H9 (cell line): ENCODE measurements at regions not wholly inside any gene's neighbourhood (a gene's known extent, or its start where the extent isn't known, plus 50 kb on each side); places are given as distances from the start of the nearest gene placed in this dataset.

ENCODE experiments used
- DNase-seq: peaks from one replicate; pipeline ENCODE4 v3.0.0-alpha.2; 2017
- H2AFZ ChIP-seq: one replicate; pipeline ENCODE4 v1.6.1; 2013; ENCODE audit warnings: mild to moderate bottlenecking, low read length, control low read depth, moderate library complexity
- H2AK5ac ChIP-seq: 2 replicates; pipeline ENCODE4 v1.6.1; 2013; ENCODE audit warnings: low read length, control low read depth, mixed read lengths; ENCODE audit not compliant: insufficient read length
- H2BK120ac ChIP-seq: one replicate; pipeline ENCODE4 v1.6.1; 2013; ENCODE audit warnings: low read depth, mild to moderate bottlenecking, low read length, control low read depth, inconsistent platforms; ENCODE audit not compliant: poor library complexity, severe bottlenecking
- H2BK12ac ChIP-seq: 2 replicates; pipeline ENCODE4 v1.6.1; 2013; ENCODE audit warnings: low read length, control low read depth, mixed read lengths, low read depth; ENCODE audit not compliant: insufficient read length
- H2BK15ac ChIP-seq: 2 replicates; pipeline ENCODE4 v1.6.1; 2013; ENCODE audit warnings: low read depth, low read length, control low read depth
- H2BK20ac ChIP-seq: one replicate; pipeline ENCODE4 v1.6.1; 2013; ENCODE audit warnings: low read depth, mild to moderate bottlenecking, low read length, control low read depth, inconsistent platforms; ENCODE audit not compliant: poor library complexity, severe bottlenecking
- H2BK5ac ChIP-seq: 2 replicates; pipeline ENCODE4 v1.6.1; 2013; ENCODE audit warnings: low read length, control low read depth, mixed read lengths; ENCODE audit not compliant: insufficient read length
- H3K14ac ChIP-seq: 2 replicates; pipeline ENCODE4 v1.6.1; 2013; ENCODE audit warnings: low read length, control low read depth; ENCODE audit not compliant: insufficient read depth
- H3K18ac ChIP-seq: 2 replicates; pipeline ENCODE4 v1.6.1; 2013; ENCODE audit warnings: low read depth, mild to moderate bottlenecking, mixed read lengths, low read length, control low read depth; ENCODE audit not compliant: insufficient read length
- H3K23ac ChIP-seq: 2 replicates; pipeline ENCODE4 v1.6.1; 2013; ENCODE audit warnings: low read length, control low read depth, mixed read lengths, low read depth; ENCODE audit not compliant: insufficient read length
- H3K23me2 ChIP-seq: 2 replicates; pipeline ENCODE4 v1.6.1; 2013; ENCODE audit warnings: low read depth, mild to moderate bottlenecking, mixed read lengths, low read length, control low read depth; ENCODE audit not compliant: insufficient read length, poor library complexity, severe bottlenecking
- H3K27ac ChIP-seq: 2 replicates; pipeline ENCODE4 v1.5.1; 2013; ENCODE audit warnings: low read length, control low read depth, mixed read lengths, low read depth; ENCODE audit not compliant: insufficient read length
- H3K27me3 ChIP-seq: 2 replicates; pipeline ENCODE4 v1.6.1; 2013; ENCODE audit warnings: low read length, control low read depth, inconsistent platforms; ENCODE audit not compliant: insufficient read depth
- H3K4ac ChIP-seq: 2 replicates; pipeline ENCODE4 v1.6.1; 2013; ENCODE audit warnings: low read depth, mild to moderate bottlenecking, control low read depth, inconsistent platforms, low read length, moderate library complexity
- H3K4me1 ChIP-seq: 2 replicates; pipeline ENCODE4 v1.6.1; 2013; ENCODE audit warnings: low read length, control low read depth, inconsistent platforms; ENCODE audit not compliant: insufficient read depth
- H3K4me2 ChIP-seq: 2 replicates; pipeline ENCODE4 v1.6.1; 2013; ENCODE audit warnings: low read length, control low read depth, mixed read lengths; ENCODE audit not compliant: insufficient read length, insufficient read depth
- H3K56ac ChIP-seq: 2 replicates; pipeline ENCODE4 v1.6.1; 2013; ENCODE audit warnings: low read depth, mild to moderate bottlenecking, mixed read lengths, low read length, control low read depth; ENCODE audit not compliant: insufficient read length
- H3K79me1 ChIP-seq: 2 replicates; pipeline ENCODE4 v1.6.1; 2013; ENCODE audit warnings: low read depth, mild to moderate bottlenecking, moderate library complexity, low read length, control low read depth, inconsistent platforms; ENCODE audit not compliant: insufficient read depth, poor library complexity, severe bottlenecking
- H3K79me2 ChIP-seq: 2 replicates; pipeline ENCODE4 v1.6.1; 2013; ENCODE audit warnings: low read length, control low read depth, inconsistent platforms; ENCODE audit not compliant: insufficient read depth
- H3K9ac ChIP-seq: 2 replicates; pipeline ENCODE4 v1.6.1; 2013; ENCODE audit warnings: low read length, control low read depth, mixed read lengths; ENCODE audit not compliant: insufficient read length; ENCODE audit errors: extremely low read depth
- H3K9me3 ChIP-seq: one replicate; pipeline ENCODE4 v1.6.1; 2013; ENCODE audit warnings: low read depth, low read length, inconsistent platforms; ENCODE audit not compliant: control insufficient read depth
- H3T11ph ChIP-seq: one replicate; pipeline ENCODE4 v1.6.1; 2013; ENCODE audit warnings: mild to moderate bottlenecking, low read length, control low read depth, inconsistent platforms
- H4K20me1 ChIP-seq: one replicate; pipeline ENCODE4 v1.6.1; 2013; ENCODE audit not compliant: control insufficient read depth, insufficient read length, insufficient read depth
- H4K5ac ChIP-seq: 2 replicates; pipeline ENCODE4 v1.6.1; 2013; ENCODE audit warnings: low read depth, mild to moderate bottlenecking, mixed read lengths, low read length, control low read depth; ENCODE audit not compliant: insufficient read length
- H4K8ac ChIP-seq: replicated peaks from 2 replicates; pipeline ENCODE4 v1.6.1; 2013; ENCODE audit warnings: low read length, control low read depth, mixed read lengths, low read depth; ENCODE audit not compliant: insufficient read length
- H4K91ac ChIP-seq: 2 replicates; pipeline ENCODE4 v1.6.1; 2013; ENCODE audit warnings: low read depth, mild to moderate bottlenecking, moderate library complexity, mixed read lengths, low read length, control low read depth; ENCODE audit not compliant: insufficient read length
- H3K27ac Mint-ChIP-seq, 3 experiments: 2 replicates in 2 of 3; 3 replicates in 1 of 3; pipeline ENCODE4 v1.8.0; 2020 to 2021; ENCODE audit warnings: mixed read lengths in 3 of 3, mild to moderate bottlenecking in 1 of 3, moderate library complexity in 1 of 3
- H3K27me3 Mint-ChIP-seq: 2 replicates; pipeline ENCODE4 v1.8.0; 2021; ENCODE audit warnings: low read depth, mild to moderate bottlenecking, moderate library complexity, mixed read lengths
- H3K36me3 Mint-ChIP-seq, 3 experiments: 2 replicates in 2 of 3; 3 replicates in 1 of 3; pipeline ENCODE4 v1.8.0; 2020 to 2021; ENCODE audit warnings: low read depth in 3 of 3, mixed read lengths in 3 of 3; ENCODE audit not compliant: insufficient read depth in 1 of 3
- H3K4me1 Mint-ChIP-seq, 2 experiments: 2 replicates each; pipeline ENCODE4 v1.8.0; 2020; ENCODE audit warnings: mixed read lengths in 2 of 2
- H3K4me3 Mint-ChIP-seq, 2 experiments: 2 replicates in 1 of 2; 3 replicates in 1 of 2; pipeline ENCODE4 v1.8.0; 2020 to 2021; ENCODE audit warnings: mild to moderate bottlenecking in 2 of 2, mixed read lengths in 2 of 2, moderate library complexity in 1 of 2
- H3K9me3 Mint-ChIP-seq, 2 experiments: 2 replicates in 1 of 2; 3 replicates in 1 of 2; pipeline ENCODE4 v1.8.0; 2020; ENCODE audit warnings: mild to moderate bottlenecking in 2 of 2, mixed read lengths in 2 of 2, moderate library complexity in 1 of 2
- WGBS: extraction: QIAGEN DNeasy Blood & Tissue Kit; methylation state at CpG from one replicate; pipeline ENCODE4 v1.1.7; 2013; ENCODE audit warnings: missing lambda C conversion rate, low lambda C conversion rate, mixed read lengths; ENCODE audit not compliant: insufficient read length; ENCODE audit errors: extremely low coverage; 5-methylcytosine and 5-hydroxymethylcytosine counted together
- TF ChIP-seq, protein P1 (sequence below): fragments of 200-600 bp; sonication (generic); conservative IDR thresholded peaks from 3 replicates; pipeline ENCODE4 v1.8.0; 2021; ENCODE audit warnings: antibody characterized with exemption, mild to moderate bottlenecking

DNA sequence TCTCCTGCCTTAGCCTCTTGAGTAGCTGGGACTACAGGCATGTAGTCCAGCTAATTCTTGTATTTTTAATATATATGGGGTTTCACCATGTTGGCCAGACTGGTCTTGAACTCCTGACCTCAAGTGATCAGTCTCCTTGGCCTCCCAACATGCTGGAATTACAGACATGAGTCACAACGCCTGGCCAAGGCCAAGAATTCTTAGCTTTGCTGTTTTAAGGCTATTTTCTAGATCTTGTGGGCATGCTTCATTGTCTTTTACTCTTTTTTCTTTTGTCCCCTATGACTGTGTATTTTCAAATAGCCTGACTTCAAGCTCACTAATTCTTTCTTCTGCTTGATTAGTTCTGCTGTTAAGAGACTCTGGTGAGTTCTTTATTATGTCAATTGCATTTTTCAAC lies 56.4 kb upstream of the TAS2R16 start:
- no peak overlapping the region for H3K9ac ChIP-seq
- no peaks in the 10 kb centered on the region for H3K79me2 ChIP-seq
- no peak overlapping the region for H2BK120ac ChIP-seq
- no peak overlapping the region for H3T11ph ChIP-seq
- no peak overlapping the region for H3K23ac ChIP-seq
- Mint-ChIP-seq H3K27ac (no peak overlapping the region), H3K36me3 (peaks cover 9 to 30% (median 15%) of the 10 kb centered on the region in 3 experiments; a peak in 6 of 7 replicates), H3K4me3 (no peak overlapping the region), H3K27me3 (no peaks in the 10 kb centered on the region), H3K9me3 (peaks cover 27 to 28% of the 10 kb centered on the region in 2 experiments), H3K4me1 (0 out of 4 replicates have a peak, but pooled peaks cover 0 to 4% of the 10 kb centered on the region in 2 experiments)
- H4K8ac ChIP-seq = no peak overlapping the region
- DNase-seq = no peak
- no peak overlapping the region for H3K4me2 ChIP-seq
- no peak overlapping the region for H2BK15ac ChIP-seq
- TF ChIP-seq, protein P1, sequence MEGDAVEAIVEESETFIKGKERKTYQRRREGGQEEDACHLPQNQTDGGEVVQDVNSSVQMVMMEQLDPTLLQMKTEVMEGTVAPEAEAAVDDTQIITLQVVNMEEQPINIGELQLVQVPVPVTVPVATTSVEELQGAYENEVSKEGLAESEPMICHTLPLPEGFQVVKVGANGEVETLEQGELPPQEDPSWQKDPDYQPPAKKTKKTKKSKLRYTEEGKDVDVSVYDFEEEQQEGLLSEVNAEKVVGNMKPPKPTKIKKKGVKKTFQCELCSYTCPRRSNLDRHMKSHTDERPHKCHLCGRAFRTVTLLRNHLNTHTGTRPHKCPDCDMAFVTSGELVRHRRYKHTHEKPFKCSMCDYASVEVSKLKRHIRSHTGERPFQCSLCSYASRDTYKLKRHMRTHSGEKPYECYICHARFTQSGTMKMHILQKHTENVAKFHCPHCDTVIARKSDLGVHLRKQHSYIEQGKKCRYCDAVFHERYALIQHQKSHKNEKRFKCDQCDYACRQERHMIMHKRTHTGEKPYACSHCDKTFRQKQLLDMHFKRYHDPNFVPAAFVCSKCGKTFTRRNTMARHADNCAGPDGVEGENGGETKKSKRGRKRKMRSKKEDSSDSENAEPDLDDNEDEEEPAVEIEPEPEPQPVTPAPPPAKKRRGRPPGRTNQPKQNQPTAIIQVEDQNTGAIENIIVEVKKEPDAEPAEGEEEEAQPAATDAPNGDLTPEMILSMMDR = no peak
- no peak overlapping the region for H4K5ac ChIP-seq
- no peak overlapping the region for H2BK20ac ChIP-seq
- no peaks in the 10 kb centered on the region for H3K23me2 ChIP-seq
- no peak overlapping the region for H3K14ac ChIP-seq
- no peak overlapping the region for H3K18ac ChIP-seq
- no peak overlapping the region for H2AFZ ChIP-seq
- no peak overlapping the region for H2AK5ac ChIP-seq
- H4K91ac ChIP-seq = no peak overlapping the region
- no peak overlapping the region for H3K4ac ChIP-seq
- no peak overlapping the region for H2BK12ac ChIP-seq
- no peaks in the 10 kb centered on the region for H4K20me1 ChIP-seq
- no CpG with 5 or more reads among the region's 1 CpG for WGBS
- H3K27ac ChIP-seq = no peak overlapping the region
- H3K56ac ChIP-seq = no peak overlapping the region
- H3K4me1 ChIP-seq = no peaks in the 10 kb centered on the region
- no peaks in the 10 kb centered on the region for H3K27me3 ChIP-seq
- no peaks in the 10 kb centered on the region for H3K9me3 ChIP-seq
- H2BK5ac ChIP-seq = no peak overlapping the region
- no peaks in the 10 kb centered on the region for H3K79me1 ChIP-seq
